ENCODE measurements at regions not wholly inside any gene's neighbourhood (a gene's known extent, or its start where the extent isn't known, plus 50 kb on each side); places are given as distances from the start of the nearest gene placed in this dataset.

DNA sequence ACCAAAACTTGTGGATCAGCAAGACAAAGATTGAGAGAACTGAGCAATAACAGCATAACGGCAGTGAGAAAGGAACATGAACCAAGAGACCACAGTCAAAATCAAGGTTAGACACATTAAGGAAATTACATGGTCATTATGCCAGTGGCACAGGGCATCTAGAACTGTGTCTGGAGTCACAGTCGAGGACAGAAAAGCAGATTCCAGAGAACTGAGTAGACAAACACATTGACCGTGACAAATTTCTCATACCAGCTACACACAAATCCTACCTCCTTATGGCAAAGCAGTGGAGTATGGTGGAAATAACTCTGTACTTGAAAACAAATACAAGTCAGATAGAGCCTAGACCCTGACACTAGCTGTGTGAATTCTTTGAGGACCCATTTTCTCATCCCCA is 367.3 kb downstream of the DUSP6 start:
- no peak for DNase-seq

DNA sequence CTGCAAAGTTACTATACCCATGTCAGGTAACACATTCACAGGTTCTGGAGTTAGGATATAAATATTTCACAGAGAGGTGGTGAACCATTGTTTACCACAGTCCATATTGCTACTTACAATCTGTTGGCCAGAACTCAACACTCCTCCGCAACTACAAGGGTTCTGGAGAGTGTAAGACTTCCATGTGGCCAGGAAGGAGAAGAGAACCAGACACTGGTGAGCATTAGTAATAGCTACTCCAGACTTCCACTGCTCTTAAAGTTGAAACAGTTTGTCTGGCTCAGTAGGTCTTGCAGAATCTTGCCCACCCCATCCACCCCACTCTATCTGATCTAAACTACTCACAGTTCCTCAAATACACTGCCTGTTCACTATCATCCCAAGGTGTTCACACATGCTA is 369.6 kb downstream of the DUSP6 start:
- DNase-seq = no peak

DNA sequence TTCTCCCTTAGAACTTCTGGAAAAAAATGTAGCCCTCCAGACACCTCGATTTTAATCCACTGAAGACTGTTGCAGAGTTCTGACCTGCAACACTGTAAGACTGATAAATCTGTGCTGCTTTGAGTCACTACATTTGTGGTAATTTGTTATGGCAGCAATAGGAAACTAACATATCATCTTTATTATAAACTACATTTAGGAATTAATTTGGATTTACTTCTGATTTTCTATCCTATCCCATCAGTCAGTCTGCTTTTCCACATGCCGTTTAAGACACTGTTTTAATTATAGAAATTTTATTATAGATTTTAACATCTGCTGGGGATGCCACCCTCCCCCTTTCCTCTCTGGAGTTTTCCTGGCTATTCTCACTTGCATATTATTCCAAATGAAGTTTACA is 375.2 kb downstream of the DUSP6 start:
- DNase-seq = no peak

DNA sequence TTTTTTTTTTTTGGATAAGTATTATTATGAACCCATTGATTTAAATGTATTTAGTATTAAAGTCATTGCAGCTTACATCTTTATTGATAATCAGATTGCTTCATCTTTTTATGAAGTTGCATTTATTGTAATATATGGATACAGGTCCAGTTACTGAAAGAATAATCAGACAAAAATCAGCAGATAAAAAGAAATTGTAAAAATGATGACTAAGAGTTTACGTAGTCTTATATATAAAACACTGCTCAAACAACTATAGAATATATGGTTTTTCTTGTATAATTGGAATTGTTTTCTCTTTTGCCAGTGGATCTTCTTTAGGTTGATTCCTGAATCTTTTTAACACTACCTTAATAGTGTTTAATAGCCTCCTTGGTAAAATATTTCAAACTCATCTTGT is 378.3 kb downstream of the DUSP6 start:
- no peak for DNase-seq

DNA sequence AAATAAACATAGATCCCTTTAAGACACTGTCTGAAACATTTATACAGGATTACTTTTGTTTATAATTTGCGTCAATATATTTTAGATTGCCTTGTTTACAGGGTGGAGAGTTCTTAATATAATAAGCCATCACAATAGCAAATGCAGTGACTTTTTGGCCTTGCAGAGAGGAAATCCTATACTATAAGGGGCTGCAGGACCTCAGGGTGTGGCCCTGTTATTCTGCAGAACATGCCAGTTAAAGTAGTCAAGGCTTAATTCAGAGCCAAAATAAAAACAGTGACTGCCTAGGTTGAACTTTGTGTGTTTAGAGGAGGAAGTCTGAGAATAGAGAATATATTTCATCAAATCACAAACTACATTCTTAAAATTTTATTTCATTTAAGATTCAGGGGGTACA is 381.6 kb downstream of the DUSP6 start:
- DNase-seq = no peak

DNA sequence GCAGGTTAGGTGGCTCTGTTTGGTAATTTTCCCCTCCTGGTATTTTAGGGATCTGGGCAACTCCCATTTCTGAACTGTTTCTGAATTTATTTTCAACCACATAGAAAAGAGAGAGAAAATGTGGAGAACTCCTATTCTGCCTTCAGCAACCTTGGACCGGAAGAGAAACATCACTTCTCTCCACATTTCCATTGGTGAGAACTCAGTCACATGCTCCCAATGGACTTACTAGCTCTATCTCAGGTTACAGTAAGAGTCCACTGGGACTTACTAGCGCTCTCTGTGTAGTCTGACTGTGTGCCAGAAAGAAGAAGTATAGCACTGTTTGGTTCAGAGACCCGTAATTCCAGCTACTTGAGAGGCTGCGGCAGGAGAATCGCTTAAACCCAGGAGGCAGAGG is 383.2 kb downstream of the DUSP6 start:
- DNase-seq = no peak

DNA sequence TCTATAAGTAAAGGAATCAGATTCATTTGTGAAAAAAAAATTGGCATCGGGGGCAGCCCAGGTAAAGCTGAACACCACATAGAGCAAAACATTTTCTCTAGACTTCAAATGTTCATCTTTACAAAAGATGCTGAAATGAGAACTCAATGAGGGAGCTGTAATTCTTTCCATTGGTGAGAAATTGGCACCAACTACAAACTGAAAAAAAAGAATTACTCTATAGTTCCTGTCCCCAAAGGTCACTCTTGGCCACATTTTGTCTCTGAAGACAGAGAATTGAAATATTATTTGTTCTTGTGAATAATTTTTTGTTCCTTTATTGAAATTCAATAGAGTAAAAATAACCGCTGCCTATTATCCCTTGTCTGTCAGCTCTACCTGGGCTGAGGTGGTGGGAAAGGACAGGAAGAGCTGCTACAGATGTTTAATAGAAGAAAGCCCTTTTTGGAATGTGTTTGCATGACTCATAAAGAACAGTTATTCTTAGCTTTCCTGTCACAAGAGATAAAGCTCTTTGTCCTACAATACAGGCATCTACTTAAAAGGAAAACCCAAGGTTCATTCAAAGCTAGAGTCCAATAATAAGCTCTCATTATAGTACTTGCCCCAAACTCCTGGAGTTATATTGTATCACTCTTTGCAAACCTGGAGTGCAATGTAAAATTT is 380.1 kb upstream of the KITLG start:
- DNase-seq = no peak

DNA sequence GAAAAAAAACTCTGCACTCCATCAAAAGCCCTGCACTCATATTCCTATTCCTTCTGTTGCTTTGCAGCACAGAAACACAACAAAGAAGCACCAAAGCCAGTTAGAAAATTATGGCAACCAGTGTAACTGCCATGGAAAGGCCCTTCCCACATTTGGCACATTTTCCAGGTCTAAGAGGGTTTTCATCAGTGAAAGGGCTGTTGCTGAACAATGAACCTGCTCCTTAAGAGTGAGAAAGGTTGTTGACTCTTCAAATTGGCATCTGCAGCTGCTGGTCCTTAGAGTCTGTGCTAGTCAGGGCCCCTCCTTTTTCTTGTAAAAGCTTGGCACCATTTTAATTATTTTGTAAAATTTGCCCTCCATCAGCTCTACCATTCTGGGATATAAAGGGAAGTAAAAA is 378.7 kb upstream of the KITLG start:
- peak; percentile 97 for DNase-seq

DNA sequence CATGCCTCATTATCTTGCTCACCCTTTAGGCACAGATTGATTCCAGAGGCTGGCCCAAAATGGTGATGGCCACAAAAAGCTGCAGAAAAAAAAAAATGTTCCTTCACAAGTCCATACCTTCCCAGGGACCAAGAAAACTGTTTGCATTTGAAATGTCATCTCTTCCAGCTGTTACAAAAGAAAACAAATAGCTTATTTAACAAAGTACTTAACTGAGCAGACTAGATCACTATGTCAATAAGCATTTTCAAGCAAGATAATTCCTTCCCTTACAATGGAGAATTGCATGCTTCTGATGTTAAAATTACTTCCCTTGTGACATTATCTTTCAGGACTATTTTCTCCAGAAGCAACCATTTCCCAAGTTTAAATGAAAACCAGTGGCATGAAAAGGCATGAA is 377.9 kb upstream of the KITLG start:
- DNase-seq = peak; percentile 31

DNA sequence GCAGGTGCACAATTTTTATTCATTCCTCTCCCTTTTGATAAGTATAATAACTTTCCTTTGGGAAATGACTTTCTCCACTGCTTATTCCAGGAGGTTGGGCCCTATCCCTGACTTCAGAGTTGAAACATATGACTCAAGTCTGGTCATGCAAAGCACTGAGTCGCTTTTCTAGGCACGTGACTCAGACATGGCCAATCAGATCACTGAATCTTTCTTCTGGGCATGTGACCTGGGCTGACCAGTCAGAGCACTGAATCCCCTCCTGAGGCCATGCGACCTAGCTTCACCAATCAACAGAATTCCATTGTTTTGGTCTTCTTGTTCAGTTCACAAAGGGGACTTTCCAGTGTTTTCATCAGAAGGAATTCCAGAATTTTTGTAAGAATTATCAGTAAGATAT is 377.1 kb upstream of the KITLG start:
- DNase-seq = no peak

DNA sequence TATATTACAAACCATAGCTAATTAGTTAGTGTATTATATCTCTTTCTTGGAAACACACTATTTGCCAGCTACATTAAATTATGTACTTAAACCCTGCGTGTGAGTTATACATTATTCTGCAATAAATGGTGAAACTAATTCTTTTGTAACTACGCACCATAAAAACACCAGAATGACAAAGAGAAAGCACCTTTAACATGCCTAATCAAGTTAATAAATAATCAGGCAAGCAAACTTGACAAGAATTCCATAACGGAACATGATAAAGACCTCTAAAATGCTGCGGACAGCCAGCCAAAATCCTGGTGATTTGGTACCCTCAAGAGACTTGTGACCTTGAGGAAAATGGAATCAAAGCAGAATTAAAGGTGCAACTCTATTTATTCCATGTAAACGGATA is 375.3 kb upstream of the KITLG start:
- no peak for DNase-seq

DNA sequence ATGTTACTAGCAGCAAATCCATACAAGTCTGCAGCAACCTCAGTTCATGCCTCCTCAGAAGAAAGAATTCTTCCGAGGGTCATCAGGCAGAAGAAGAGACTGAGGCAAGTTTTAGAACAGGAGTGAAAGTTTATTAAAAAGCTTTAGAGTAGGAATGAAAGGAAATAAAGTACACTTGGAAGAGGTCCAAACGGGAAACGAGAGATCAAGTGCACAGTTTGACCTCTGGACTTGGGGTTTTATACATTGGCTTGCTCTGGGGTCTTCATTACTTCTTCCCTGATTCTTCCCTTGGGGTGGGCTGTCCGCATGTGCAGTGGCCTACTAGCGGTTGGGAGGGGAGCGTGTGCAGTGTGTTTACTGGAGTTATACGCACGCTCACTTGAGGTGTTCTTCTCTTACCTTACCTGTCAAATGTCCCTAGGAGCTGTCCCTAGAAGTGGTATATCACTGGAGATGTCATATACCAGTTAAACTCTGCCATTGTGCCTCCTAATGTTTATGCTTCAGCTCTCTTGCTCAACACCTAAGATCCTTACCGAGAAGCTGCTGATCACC is 372.8 kb upstream of the KITLG start:
- no peak for DNase-seq

DNA sequence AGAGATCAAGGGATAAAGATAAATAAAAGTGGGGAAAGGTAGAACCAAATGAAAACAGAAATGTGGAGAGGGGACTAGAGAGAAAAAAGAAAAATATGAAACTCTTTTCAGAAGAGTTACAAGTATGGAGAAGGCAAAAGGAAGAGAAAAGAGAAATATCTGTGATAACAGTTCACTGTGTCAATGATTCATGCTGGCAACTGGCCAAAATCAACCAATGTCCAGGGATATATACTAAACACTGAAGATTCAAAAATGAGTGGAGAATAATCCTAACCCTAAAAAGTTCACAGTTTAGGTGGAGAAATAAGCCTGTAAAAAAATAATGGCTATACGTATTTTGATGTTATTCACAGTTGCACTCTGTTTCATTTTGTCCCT is 372.3 kb upstream of the KITLG start:
- no peak for DNase-seq

DNA sequence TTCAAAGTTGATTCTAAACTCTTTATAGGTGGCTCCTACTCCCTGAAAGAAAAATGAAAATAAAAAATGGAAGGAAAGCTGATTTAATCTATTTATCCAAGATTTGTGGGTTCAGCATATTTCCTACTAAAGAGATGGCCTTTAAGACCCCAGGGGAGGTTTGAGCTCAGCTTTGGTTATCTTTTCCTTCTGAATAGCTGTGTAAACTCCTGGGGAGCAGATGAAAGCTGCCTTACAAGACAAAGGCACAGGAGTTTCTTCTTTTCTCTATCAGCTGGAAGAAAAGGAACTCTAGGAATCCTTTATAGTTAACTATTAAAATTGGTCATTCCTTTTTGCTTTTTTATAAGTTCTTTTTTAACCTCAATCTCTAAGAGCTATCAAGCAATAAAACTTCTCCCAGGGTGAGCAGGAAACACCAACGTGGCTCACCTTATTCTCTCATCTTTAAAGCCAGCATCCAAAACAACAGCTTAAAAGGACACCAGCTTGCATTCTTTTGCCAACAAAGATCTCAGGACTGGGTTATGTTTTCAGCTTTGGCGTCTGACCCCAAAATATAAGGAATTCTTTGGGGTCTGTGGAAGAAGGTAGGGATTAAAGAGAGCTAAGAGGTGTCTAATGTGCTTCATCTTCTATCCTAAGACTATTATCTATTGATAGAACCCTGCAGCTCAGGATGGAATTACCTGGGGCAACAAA is 371.7 kb upstream of the KITLG start:
- no peak for DNase-seq

DNA sequence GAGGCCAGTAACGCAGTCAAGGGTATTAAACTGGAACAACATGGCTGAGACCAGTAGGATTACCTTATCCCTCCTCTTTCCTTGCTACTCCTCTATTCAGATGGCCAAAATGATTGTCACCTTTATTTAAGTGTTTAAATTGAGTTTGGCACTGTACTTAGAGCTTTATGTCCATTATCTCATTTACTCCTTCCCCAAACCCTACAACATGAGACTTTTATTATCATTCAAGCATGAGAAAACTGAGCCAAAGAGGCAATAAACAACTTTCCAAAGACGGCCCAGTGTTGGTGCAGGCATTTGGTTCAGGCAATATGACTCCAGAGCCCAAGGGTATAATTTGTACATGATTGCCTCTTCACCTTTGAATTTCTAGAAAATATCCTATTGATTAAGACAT is 370.9 kb upstream of the KITLG start:
- peak; percentile 90 for DNase-seq

DNA sequence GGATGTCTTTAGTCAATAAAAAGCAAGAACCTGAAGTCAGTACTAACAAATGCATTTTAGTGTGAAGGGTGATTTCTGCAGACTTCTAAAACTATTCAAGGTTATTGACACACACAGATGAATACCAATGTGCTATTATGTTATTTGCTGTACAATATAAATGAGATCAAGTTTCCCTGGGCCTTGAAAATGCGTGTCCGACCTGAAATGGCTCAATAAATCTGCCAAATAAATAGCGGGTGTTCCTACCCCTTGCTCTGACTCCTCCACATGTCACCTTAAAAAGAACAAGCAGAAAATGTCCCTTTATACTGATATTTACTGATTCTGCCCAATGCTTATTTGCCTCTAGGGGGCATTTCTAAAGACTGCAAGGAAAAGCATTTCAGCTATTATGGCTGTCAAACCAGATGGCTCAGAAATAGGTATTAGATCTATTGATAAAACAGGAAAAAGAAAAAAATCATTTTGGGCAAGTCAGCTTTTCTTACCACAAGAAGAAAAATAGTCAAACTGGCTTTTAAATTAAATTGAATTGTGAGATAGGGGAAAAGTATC is 367.3 kb upstream of the KITLG start:
- no peak for DNase-seq

DNA sequence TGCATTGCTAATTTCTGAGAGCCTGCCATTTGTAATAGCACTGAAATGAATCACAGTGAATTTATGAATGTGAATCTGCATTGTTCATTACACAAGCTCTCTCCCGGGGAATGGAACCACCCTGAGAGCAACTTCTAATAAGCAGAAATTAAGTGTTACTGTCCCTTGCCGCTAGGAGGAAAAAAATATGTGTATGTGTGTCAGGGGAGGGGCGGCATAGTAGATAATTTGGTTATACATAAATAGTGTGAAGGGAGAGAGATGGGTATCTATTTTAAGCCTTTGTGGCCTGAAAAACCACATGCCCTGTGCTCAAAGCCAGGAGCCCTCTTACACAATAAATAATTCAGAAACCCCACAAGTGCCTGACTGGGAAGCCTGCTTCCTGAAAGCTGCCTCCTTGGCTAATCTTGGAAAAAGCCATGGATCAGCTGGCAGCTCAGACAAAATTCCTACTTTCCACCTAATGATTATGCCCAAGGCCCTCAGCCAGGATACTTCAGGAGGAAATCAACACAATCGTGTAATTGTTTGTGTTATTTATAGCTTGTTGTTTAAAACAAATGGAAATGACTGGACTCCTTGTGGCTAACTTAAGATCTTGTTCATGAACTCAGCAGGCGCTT is 366.2 kb upstream of the KITLG start:
- peak; percentile 62 for DNase-seq

DNA sequence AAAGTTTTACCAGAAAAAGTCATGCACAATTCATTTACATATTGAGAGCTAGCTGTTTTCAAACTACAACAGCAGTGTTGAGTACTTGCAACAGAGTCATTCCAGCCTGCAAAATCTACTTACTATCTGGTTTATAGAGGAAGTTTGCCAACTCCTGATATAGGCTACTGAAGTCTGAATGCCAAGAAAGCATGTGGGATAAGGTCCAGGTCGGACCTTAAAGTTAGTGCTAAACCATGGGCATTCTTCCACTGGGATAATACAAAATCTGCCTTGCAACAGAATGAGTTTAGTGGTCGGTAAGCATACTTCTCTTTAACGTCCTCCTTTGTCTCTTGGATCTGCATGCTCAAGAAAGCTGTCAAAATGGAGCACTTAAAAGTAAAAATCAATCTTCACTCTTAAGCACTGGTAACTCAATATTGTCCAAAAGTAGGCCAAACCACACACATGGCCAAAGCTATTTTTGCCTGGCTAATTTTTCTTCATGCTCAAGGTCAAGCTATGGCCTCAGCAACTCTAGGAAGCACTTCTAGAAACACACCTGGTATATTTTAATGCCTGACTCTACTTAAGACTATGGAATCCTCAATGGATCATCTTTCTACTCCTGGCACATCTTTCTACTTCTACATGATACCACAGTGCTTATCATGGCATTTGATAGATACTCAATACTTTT is 364.9 kb upstream of the KITLG start:
- no peak for DNase-seq

DNA sequence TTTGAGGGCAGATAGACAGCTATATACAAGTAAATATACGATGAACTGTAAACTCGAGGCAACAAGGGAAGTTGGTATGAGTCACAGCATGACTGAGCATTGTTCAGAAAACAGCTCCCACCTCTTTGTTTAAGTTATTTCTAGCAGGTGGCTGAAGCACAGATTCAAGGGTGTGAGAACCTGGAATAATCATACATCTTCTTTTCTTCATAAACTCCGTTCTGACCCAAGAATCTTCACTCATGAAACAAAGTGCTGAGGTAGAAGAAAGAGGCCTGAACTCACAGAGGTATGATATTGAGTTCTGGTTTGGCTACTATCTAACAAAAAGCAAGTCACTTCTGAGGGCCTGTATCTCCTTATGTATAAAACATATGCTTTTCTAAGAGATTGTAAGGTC is 364.1 kb upstream of the KITLG start:
- no peak for DNase-seq

DNA sequence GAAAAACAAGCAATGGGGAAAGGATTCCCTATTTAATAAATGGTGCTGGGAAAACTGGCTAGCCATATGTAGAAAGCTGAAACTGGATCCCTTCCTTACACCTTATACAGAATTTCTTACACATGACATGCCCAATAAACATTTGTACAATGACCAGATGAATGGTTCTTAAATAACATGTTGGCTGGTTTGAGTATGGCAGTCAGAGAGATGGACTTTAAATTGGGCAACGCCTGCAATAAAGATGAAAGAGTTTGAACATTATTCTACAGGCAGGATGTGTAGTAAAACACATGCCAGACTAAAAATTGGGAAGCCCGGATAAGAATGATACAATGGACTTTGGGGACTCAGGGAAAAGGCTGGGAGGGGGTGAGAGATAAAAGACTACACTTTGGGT is 360.6 kb upstream of the KITLG start:
- no peak for DNase-seq

DNA sequence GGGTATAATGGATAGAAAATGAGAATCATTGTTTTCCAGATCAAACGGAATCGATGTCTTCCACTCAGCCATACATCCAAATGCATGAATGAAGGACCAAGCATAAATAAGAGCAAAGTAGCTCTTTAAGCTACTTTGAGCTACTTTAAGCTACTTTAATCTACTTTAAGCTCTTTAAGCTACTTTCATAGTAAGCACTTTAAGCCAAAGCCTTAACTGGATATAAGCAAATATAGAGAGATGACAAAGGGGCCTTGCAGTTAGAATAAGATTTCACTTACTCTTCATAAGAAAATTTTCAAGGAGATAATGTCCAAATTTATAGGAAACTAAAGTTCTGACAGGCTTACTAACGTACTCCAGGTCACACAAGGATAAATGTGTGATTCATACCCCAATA is 355.6 kb upstream of the KITLG start:
- no peak for DNase-seq

DNA sequence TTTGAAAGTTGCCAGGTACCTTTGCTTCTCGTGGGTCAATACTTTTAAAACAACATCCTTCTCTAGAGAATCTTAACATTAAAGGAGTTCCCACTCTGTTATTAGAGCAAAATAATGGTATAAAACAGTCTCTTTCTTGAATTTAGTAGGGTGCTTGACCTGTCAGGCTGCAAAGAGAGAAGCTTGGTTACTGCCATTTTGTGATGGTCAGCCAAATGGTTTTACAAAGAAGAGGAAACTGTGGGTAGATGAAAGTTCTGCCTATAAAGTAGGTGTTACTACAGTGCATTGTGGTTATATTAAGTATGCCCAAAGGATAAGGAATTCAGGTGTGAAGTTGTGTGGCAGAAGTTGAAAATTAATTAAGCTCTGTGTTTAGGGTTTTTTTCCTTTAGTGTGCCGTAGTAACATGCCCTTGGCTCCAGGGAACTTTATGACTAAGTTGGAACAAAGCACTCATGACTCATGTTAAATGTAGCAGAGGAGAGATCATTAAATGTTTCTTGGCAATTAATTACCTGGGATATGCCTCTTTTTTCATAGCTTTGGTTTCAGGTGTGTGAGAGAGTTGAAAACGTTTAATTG is 354.0 kb upstream of the KITLG start:
- DNase-seq = no peak

DNA sequence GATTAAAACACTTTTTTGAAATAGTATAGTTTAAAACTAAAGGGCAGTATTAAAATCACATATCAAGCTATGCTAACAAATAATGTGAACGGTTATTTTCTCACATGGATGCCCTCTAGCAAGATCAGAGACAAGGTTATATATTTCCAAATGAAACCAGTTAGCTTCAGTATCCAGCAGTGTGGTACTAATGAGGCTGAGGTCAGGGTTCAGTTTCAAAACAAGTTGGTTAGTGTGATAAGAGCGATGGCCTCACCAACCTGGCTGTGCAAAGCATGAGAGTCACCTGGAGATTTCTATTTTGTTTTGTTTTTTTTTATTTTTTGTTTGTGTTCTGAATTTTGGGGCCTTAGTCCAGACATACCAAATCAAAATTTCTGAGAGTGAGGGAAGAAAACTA is 352.2 kb upstream of the KITLG start:
- DNase-seq = no peak

Measured in DMS79 (cell line).